Ascending aorta (tissue), 2 donors: ENCODE measurements at regions not wholly inside any gene's neighbourhood (a gene's known extent, or its start where the extent isn't known, plus 50 kb on each side); places are given as distances from the start of the nearest gene placed in this dataset.
"Not testable (repeated sequence)": the region's sequence is repeated elsewhere in the genome, so short reads cannot be mapped to it uniquely, and the experiment has no call there.

Source experiments
- DNase-seq, 2 donors: peaks; one replicate each; pipeline ENCODE4 v3.0.0-alpha.2; 2019; ENCODE audit warnings: low spot score in 2 of 2
- H3K27ac ChIP-seq, 2 donors: fragments of 200-600 bp; sonication (generic); one replicate each; pipeline ENCODE4 v1.5.1; 2016 to 2017; ENCODE audit warnings: mild to moderate bottlenecking in 1 of 2
- H3K27me3 ChIP-seq: fragments of 200-600 bp; sonication (generic); one replicate; pipeline ENCODE4 v1.5.1; 2017
- H3K36me3 ChIP-seq, 2 donors: fragments of 200-600 bp; sonication (generic); one replicate each; pipeline ENCODE4 v1.5.1; 2016
- H3K4me1 ChIP-seq, 2 donors: fragments of 200-600 bp; sonication (generic); one replicate each; pipeline ENCODE4 v1.5.1; 2016 to 2017; ENCODE audit warnings: mild to moderate bottlenecking in 1 of 2
- H3K4me3 ChIP-seq, 2 donors: fragments of 200-600 bp; sonication (generic); one replicate each; pipeline ENCODE4 v1.5.1; 2016 to 2017; ENCODE audit warnings: mild to moderate bottlenecking in 1 of 2
- H3K9me3 ChIP-seq, 2 donors: fragments of 200-600 bp; sonication (generic); one replicate each; pipeline ENCODE4 v1.5.1; 2016
- CTCF ChIP-seq, 3 experiments: fragments of 200-600 bp in 2 of 3; fragments of 450-650 bp in 1 of 3; sonication (generic) in 2 of 3; IDR thresholded peaks; one replicate each; pipeline ENCODE4 v1.5.1; 2016 to 2019; ENCODE audit warnings: antibody characterized with exemption in 3 of 3, mild to moderate bottlenecking in 1 of 3, moderate library complexity in 1 of 3
- intact Hi-C: fragments of 100-400 bp; cut with DNase I; formaldehyde crosslinking; loops from one replicate; pipeline ENCODE4 v1.15.1; 2023

- H3K9me3 ChIP-seq: no peaks in the 10 kb centered on the region
- no peaks in the 10 kb centered on the region for H3K27me3 ChIP-seq
- no peak overlapping the region for H3K27ac ChIP-seq
- no peak overlapping the region for H3K4me3 ChIP-seq
- no peaks in the 10 kb centered on the region for H3K36me3 ChIP-seq
- intact Hi-C loops: no loop called here
- DNase-seq: no peak
- no peaks in the 10 kb centered on the region for H3K4me1 ChIP-seq
- no peak for TF ChIP-seq CTCF (IDR thresholded peaks at IDR 0.05)
Measured at GRCh38 chr2:34498561-34498960, 899.5 kb upstream of the FAM98A start.

GRCh38 chr2:34494192-34494591 lies 895.1 kb upstream of the FAM98A start:
- H3K4me3 ChIP-seq, DNase-seq, intact Hi-C loops, H3K27ac ChIP-seq, H3K36me3 ChIP-seq, H3K4me1 ChIP-seq, H3K9me3 ChIP-seq, H3K27me3 ChIP-seq: not testable (repeated sequence)

GRCh38 chr2:34492561-34493455 lies 893.7 kb upstream of the FAM98A start:
- no peak for DNase-seq
- Histone ChIP-seq H3K27ac (no peak overlapping the region), H3K36me3 (no peaks in the 10 kb centered on the region), H3K27me3 (no peaks in the 10 kb centered on the region), H3K4me3 (no peak overlapping the region), H3K4me1 (no peaks in the 10 kb centered on the region), H3K9me3 (no peaks in the 10 kb centered on the region)
- intact Hi-C loops: no loop called here
- no peak for TF ChIP-seq CTCF (IDR thresholded peaks at IDR 0.05)

- no peaks in the 10 kb centered on the region for H3K27me3 ChIP-seq
- no peak for TF ChIP-seq CTCF (IDR thresholded peaks at IDR 0.05)
Measured at GRCh38 chr2:34486965-34487364, 887.9 kb upstream of the FAM98A start.

GRCh38 chr2:34481542-34481941 lies 882.4 kb upstream of the FAM98A start:
- intact Hi-C loops: no loop called here

More at GRCh38 chr2:34486965-34487364, 887.9 kb upstream of the FAM98A start:
- Histone ChIP-seq H3K4me3 (no peak overlapping the region), H3K4me1 (no peaks in the 10 kb centered on the region), H3K27ac (no peak overlapping the region), H3K36me3 (no peaks in the 10 kb centered on the region), H3K9me3 (no peaks in the 10 kb centered on the region)
- DNase-seq: no peak
- intact Hi-C loops: no loop called here

More at GRCh38 chr2:34481542-34481941, 882.4 kb upstream of the FAM98A start:
- DNase-seq: no peak
- Histone ChIP-seq H3K4me1 (no peaks in the 10 kb centered on the region), H3K9me3 (no peaks in the 10 kb centered on the region), H3K27ac (no peak overlapping the region), H3K27me3 (no peaks in the 10 kb centered on the region), H3K36me3 (no peaks in the 10 kb centered on the region), H3K4me3 (no peak overlapping the region)
- TF ChIP-seq CTCF (IDR thresholded peaks at IDR 0.05): no peak
